ENCODE measurements at regions not wholly inside any gene's neighbourhood (a gene's known extent, or its start where the extent isn't known, plus 50 kb on each side); places are given as distances from the start of the nearest gene placed in this dataset.

- ChIA-PET POLR2A (no interaction called here), CTCF (no interaction called here)
- intact Hi-C loops (cut with micrococcal nuclease): no loop called here
- DNase-seq (no peak), ATAC-seq (ENCODE audit: low read depth) (no peak)
- Mint-ChIP-seq H3K4me3 (no peak overlapping the region), H3K27ac (no peak overlapping the region), H3K27me3 (peaks cover 14% of the 10 kb centered on the region), H3K9me3 (ENCODE audit: insufficient read depth) (peaks cover 2% of the 10 kb centered on the region), H3K4me1 (no peaks in the 10 kb centered on the region)
- Histone ChIP-seq H3K27me3 (replicated peaks in 1 of 4; ENCODE audit: control extremely low read depth in 1 of 4, control insufficient read depth in 3 of 4, insufficient read depth in 4 of 4, low read length in 3 of 4) (no peaks in the 10 kb centered on the region), H3K4me3 (ENCODE audit: control extremely low read depth in 1 of 5, extremely low read depth in 1 of 5, insufficient read depth in 1 of 5, low read depth in 2 of 5, low read length in 4 of 5) (no peak overlapping the region), H3K9ac (ENCODE audit: low read length) (no peak overlapping the region), H3K27ac (ENCODE audit: low read length in 2 of 2) (no peak overlapping the region), H3K4me1 (ENCODE audit: control insufficient read depth in 2 of 2, insufficient read depth in 2 of 2, low read length in 2 of 2) (no peaks in the 10 kb centered on the region), H3K79me2 (ENCODE audit: control insufficient read depth, insufficient read depth, low read length) (no peaks in the 10 kb centered on the region), H3K4me2 (replicated peaks; ENCODE audit: low read depth, low read length, poor library complexity, severe bottlenecking) (no peak overlapping the region), H4K20me1 (ENCODE audit: control insufficient read depth, insufficient read depth, low read length, poor library complexity, severe bottlenecking) (no peaks in the 10 kb centered on the region), H3K36me3 (replicated peaks in 1 of 2; ENCODE audit: control extremely low read depth in 1 of 2, control insufficient read depth in 1 of 2, extremely low read depth in 1 of 2, insufficient read depth in 2 of 2, low read length in 1 of 2) (no peaks in the 10 kb centered on the region), H3K9me3 (ENCODE audit: control extremely low read depth in 1 of 3, control insufficient read depth in 2 of 3, insufficient read depth in 1 of 3, low read length in 2 of 3) (no peaks in the 10 kb centered on the region), H2AFZ (ENCODE audit: insufficient read depth, low read depth, low read length, poor library complexity, severe bottlenecking) (no peak overlapping the region)
- 100% methylated on average over 1 of the region's 8 CpGs for WGBS (ENCODE audit: insufficient coverage)
- no peak for TF ChIP-seq EZH2 (IDR thresholded peaks at IDR 0.05; ENCODE audit: borderline replicate concordance, insufficient read depth, low read depth, low read length, poor library complexity, severe bottlenecking)
- no peak for TF ChIP-seq CTCF (IDR thresholded peaks at IDR 0.05)
These were observed 291.9 kb upstream of the PDE4D start for GRCh38 chr5:60185231-60186099.

DNA sequence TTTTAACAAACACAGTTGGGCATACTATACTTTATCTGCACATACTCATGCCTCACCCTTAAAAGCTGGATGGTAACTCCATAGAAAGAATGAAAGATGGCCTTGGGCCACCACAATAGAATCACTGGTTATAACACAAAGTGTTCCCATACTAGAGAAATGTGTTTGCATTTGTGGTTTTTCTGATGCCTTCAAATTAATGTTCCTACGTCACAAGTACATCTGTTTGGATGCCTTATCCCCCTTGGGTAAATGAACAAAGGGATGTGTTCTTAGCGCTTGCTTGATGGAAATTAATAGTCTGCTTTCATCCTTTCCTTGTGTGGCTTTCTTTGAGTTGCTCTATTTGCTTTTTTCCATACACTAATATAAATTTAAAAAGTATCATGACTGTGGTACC, 291.1 kb upstream of the PDE4D start:
- no peak overlapping the region for H2AFZ ChIP-seq (ENCODE audit: insufficient read depth, low read depth, low read length, poor library complexity, severe bottlenecking)
- Mint-ChIP-seq H3K4me3 (no peak overlapping the region), H3K9me3 (ENCODE audit: insufficient read depth) (peaks cover 2% of the 10 kb centered on the region), H3K4me1 (no peaks in the 10 kb centered on the region), H3K27ac (no peak overlapping the region), H3K27me3 (peaks cover 11% of the 10 kb centered on the region)
- ATAC-seq (ENCODE audit: low read depth) (no peak), DNase-seq (no peak)
- no peaks in the 10 kb centered on the region for H3K79me2 ChIP-seq (ENCODE audit: control insufficient read depth, insufficient read depth, low read length)
- TF ChIP-seq EZH2 (IDR thresholded peaks at IDR 0.05; ENCODE audit: borderline replicate concordance, insufficient read depth, low read depth, low read length, poor library complexity, severe bottlenecking): no peak
- TF ChIP-seq CTCF (IDR thresholded peaks at IDR 0.05): no peak
- ChIA-PET POLR2A (no interaction called here), CTCF (no interaction called here)
- no peaks in the 10 kb centered on the region for H3K4me1 ChIP-seq (ENCODE audit: control insufficient read depth in 2 of 2, insufficient read depth in 2 of 2, low read length in 2 of 2)
- no peaks in the 10 kb centered on the region for H3K36me3 ChIP-seq (replicated peaks in 1 of 2; ENCODE audit: control extremely low read depth in 1 of 2, control insufficient read depth in 1 of 2, extremely low read depth in 1 of 2, insufficient read depth in 2 of 2, low read length in 1 of 2)
- no peak overlapping the region for H3K27ac ChIP-seq (ENCODE audit: low read length in 2 of 2)
- no CpG with 5 or more reads among the region's 2 CpGs for WGBS (ENCODE audit: insufficient coverage)
- no peaks in the 10 kb centered on the region for H3K27me3 ChIP-seq (replicated peaks in 1 of 4; ENCODE audit: control extremely low read depth in 1 of 4, control insufficient read depth in 3 of 4, insufficient read depth in 4 of 4, low read length in 3 of 4)
- no peak overlapping the region for H3K4me3 ChIP-seq (ENCODE audit: control extremely low read depth in 1 of 5, extremely low read depth in 1 of 5, insufficient read depth in 1 of 5, low read depth in 2 of 5, low read length in 4 of 5)
- no peak overlapping the region for H3K4me2 ChIP-seq (replicated peaks; ENCODE audit: low read depth, low read length, poor library complexity, severe bottlenecking)
- intact Hi-C loops (cut with micrococcal nuclease): no loop called here
- H4K20me1 ChIP-seq (ENCODE audit: control insufficient read depth, insufficient read depth, low read length, poor library complexity, severe bottlenecking): no peaks in the 10 kb centered on the region
- H3K9ac ChIP-seq (ENCODE audit: low read length): no peak overlapping the region
- H3K9me3 ChIP-seq (ENCODE audit: control extremely low read depth in 1 of 3, control insufficient read depth in 2 of 3, insufficient read depth in 1 of 3, low read length in 2 of 3): no peaks in the 10 kb centered on the region
